GM19468 (cell line): ENCODE measurements at regions not wholly inside any gene's neighbourhood (a gene's known extent, or its start where the extent isn't known, plus 50 kb on each side); places are given as distances from the start of the nearest gene placed in this dataset.

Experiments
- ATAC-seq: cut with Tn5 transposase; IDR thresholded peaks from one replicate; pipeline ENCODE4 v1.9.1; 2021; ENCODE audit warnings: mild to moderate bottlenecking, moderate library complexity, moderate number of reproducible peaks; ENCODE audit not compliant: unreplicated experiment; ENCODE audit errors: extremely low read depth

DNA sequence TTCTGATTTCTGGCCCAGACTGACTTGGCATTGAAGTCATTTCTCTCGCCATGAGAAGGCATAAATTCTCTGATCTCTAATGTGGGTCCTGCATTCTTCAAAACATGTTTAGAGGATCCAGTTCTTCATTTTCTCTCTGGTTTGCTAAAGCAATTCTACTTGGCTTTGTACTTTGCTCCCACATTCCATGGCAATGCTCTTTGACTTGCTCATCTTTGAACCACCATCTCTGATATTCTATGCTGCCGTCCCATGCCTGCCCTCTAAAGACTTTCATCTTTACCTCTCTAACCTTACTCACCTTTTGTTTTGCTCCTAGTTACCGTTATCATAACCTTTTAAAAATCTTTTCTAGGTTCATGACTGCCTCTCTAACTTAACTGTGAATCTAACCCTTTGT, 366.9 kb downstream of the KIF4B start:
- no peak for ATAC-seq

- ATAC-seq: no peak
Measured at GRCh38 chr5:155381654-155382053, 368.1 kb downstream of the KIF4B start.

DNA sequence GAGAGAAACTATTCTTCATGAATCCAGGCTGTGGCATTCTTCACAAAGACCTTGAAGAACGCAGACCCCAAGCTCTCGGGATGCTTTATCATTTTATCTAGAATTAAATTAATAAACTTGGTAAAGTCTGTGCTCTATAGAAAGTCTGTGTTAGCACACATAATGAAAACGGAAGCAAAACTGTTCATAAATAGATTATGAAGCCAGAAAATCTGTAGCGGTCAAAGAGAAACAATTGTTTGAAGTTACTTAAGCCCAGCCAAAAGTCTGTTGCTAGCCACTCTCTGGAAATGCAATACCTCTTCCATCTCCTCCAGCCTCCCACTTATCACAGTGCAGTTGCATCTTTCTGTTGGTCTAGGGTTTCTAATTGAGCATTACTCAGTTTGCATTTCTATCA, 375.9 kb downstream of the KIF4B start:
- ATAC-seq: no peak

DNA sequence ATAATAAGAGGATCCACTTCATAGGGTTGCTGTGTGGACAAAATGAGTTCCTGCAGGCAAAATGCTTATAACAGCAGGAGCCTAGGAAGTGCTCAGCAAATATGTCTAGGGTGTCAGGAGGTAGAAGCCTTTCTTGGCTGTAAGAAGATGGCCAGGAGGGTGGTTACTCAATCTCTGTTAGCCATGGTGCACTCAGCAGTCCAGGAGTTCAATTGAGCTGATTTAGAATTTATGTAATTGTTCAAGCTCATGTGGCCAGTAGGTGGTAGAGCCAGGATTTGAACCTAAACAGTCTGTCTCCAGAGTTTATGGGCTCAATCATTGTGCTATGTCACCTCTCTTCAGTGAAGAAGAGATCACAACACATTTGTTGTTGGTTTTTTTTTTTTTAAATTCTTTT, 381.2 kb downstream of the KIF4B start:
- no peak for ATAC-seq

DNA sequence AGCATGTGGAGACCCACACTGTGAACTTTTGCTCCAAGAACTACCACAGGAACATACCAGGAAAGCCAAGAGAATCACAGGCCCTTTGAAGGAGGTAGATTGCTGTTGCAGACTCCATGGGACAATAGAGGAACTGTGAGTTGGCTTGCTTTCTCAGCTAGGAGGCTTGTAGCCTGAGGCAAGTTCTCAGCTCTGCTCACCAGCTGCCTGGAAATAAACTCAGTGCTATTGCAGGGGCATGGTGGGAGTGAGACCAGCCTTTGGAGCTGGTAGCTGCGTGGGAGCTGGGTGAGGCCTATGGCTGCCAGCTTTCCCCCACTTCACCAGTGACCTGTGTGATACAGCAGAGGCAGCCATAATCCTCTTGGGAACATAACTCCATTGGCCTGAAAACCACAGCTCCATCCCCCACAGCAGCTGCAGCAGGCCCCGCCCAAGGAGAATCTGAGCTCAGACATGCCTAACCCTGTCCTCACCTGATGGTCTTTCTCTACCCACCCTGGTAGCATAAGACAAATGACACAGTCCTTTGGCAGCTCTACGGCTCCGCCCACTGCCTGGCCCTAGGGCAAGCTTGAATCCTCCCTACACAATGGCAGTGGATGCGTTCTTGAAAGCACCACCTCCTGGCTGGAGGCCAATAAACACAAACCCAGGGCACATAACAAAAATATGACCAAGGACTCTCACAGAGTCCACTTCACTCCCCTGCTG, 389.5 kb downstream of the KIF4B start:
- no peak for ATAC-seq

DNA sequence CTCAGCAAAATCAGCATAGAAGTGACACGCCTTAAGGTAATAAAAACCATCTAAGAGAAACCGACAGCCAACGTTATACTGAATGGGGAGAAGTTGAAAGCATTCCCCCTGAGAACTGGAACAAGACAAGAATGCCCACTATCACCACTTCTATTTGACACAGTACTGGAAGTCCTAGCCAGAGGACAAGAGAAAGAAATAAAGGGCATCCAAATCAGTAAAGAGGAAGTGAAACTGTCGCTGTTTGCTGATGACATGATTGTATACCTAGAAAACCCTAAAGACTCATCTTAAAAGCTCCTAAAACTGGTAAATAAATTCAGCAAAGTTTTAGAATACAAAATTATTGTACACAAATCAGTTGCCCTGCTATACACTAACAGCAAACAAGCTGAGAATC, 393.3 kb downstream of the KIF4B start:
- ATAC-seq: no peak

DNA sequence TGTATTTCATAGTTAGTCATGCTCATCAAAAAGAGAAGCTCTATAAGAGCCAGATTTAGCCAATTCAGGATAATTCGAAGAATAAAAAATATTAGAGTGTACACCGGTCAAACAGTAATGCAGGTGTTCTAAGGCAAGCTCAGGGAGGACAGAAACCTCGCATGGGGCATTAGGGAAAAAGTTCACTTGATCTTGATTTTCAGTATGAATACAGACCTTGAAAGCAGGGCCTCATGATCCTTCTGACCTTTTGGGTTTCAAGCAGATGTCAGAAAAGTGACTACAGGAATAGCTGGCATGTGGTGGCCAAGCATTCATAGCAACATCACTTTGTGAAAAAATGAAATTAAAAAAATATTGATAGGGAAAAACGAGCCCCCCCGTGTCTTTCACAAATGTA, 394.9 kb downstream of the KIF4B start:
- no peak for ATAC-seq

DNA sequence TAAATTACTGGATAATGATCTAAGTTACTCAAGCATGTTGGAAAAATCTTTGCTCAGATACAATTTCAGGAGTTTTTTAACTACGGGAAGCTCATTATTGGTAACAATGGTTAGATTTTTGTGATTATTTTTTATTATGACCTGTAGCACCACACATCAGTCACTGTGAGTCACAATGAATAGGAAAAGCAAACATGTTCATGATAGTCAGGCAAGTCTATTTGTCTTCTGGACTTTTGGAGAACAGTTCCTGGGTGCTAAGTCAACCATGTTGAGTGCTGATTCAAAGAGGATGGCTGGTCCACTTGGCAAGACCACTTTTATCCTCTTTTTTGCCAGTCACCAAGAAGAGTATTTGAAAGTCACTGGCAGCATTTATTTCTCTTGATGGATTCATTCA, 403.2 kb downstream of the KIF4B start:
- no peak for ATAC-seq

- ATAC-seq: no peak
Measured at GRCh38 chr5:155418960-155419579, 405.5 kb downstream of the KIF4B start.

DNA sequence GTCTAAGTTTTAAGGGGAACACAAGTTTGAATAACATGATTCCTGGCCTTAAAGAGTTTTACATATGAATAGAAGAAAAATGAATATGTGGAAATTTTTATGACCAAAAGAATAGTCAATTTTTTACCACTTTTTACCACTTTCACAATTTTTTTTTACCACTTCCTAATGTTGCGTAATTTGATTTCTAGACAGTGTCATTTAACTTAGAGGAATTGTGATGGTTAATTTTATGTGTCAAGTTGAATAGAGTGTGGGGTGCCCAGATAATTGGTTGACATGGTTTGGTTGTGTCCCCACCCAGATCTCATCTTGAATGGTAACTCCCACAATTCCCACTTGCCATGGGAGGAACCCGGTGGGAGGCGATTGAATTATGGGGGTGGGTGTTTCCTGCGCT, 416.6 kb downstream of the KIF4B start:
- no peak for ATAC-seq

DNA sequence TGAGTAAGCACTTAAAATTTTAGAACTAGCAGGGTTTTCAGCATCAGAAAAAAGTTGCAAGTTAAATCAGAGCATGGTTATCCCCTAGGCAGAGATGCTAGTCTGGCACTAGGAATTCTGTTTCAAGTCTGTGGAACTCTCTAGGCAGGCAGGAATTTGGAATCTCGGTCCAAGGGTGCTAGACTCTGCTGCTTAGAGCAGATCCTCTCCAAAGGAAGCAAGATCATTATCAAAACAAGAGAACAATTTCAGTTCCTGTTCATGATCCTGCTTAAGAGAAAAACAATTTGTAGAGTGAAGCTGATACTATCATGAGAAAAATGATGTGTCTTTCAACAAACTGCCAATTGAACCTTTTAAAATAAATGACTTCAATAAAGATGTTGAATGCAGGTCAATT, 420.7 kb downstream of the KIF4B start:
- no peak for ATAC-seq

GRCh38 chr5:155434681-155435080, 421.1 kb downstream of the KIF4B start:
- ATAC-seq: no peak

- ATAC-seq: no peak
Measured at GRCh38 chr5:155441849-155442248, 428.3 kb downstream of the KIF4B start.

DNA sequence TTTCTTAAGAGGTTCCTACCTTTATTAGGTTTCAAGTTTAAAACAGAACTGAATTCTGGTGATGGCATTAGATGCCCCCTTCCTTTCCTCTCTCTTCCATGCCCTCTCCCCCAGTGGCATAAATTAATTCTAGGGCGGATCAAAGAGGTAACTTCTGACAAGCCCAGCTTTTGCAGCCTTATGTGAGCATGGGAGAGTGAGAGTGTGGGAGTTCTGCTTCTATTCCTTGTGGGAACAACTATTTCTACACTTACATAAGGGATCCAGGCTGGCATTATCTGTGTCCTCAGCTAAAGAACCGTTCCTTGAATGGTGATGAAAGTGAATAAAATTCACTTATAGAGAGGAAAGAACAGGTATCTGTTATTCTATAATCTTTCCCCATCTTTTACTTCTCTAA, 437.6 kb downstream of the KIF4B start:
- no peak for ATAC-seq

GRCh38 chr5:155455791-155456514, 442.4 kb downstream of the KIF4B start:
- no peak for ATAC-seq

DNA sequence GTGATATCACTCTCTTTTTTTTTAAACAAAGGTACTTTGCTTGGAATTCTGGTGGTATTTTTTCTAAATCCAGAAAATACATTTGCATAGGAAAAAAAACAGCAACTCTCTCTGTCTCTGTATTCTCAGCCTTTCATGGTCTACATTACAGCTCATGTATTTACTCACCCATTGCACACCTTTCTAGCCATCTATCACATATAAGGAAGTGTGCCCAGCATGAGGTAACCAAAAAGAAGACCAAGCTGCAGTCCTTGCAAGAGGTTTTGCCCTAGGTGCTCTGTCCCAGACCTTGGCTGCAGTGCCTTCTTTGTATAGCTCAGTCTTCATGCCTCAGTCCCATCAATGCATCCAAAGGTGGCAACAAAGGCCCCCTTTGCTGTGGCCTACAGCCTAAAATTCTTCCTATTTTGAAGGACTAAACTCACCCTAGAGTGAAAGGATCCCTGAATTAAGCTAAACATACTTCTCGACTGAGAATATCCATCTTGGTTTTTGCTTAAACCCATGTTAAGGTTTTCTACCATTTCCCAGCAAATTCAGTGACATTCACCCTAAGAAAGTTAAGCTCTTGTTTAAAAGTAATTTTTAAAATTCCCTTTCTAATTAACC, 446.4 kb downstream of the KIF4B start:
- ATAC-seq: no peak

GRCh38 chr5:155460501-155460931, 447.0 kb downstream of the KIF4B start:
- ATAC-seq: no peak

DNA sequence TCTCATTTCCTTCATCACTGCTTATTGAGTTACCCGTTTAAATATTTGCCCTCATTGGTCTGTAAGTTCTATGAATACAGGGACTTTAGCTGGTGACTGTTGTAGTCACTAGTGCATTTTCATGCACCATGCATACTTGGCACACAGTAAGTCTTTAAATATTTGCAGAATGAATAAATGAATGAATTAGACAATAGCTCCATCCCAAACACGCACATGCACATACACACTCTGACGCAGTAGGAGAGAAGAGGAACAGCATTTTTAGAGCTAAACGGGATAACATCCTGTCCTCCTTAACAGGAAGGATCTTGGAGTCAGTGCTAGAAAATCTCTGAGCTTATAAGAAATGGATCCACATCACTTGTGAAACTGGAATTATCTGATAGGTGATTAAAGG, 447.7 kb downstream of the KIF4B start:
- no peak for ATAC-seq

GRCh38 chr5:155466851-155467250, 453.3 kb downstream of the KIF4B start:
- ATAC-seq: no peak

DNA sequence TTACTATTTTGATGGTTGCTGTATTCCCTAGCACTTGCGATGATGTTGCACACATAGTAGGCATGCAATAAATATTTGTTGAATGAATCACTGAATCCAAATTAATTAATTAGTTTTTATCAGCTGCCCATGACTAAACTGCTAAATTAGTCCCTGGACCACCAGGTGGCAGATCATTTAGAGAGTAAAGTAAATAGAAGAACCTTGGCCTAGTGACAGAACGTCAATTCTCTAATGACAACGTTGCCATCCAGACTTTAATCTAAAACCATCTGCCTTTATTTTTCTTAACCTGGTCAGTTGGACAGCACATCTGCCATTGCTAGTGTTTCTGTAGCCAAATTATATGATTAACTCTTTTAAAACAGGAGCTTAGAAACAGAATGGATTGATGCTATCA, 457.5 kb downstream of the KIF4B start:
- no peak for ATAC-seq

DNA sequence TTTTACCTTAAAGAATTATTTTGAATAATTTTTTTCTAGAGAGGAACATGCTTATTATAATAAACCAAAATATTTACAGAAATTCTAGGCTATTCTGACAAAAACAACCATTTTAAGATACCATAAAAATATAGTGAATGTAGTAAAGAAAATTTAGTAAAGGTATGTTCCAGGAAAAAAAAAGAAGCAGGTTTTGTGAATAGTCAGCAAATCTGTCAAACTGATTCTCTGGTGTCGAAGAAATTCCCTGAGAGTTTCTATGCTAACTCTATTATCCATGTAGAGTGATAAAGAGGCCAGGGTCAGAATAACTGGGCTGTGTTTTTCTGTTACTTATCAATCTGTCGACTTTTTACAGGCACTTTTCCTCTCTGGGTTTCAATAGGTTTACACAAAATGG, 459.2 kb downstream of the KIF4B start:
- ATAC-seq: no peak
